GM23248 (cell line): ENCODE measurements at regions not wholly inside any gene's neighbourhood (a gene's known extent, or its start where the extent isn't known, plus 50 kb on each side); places are given as distances from the start of the nearest gene placed in this dataset.

ENCODE experiments used
- DNase-seq: peaks from one replicate; pipeline ENCODE4 v3.0.0-alpha.2; 2015
- H2AFZ ChIP-seq: fragments of 200-600 bp; sonication (generic); 2 replicates; pipeline ENCODE4 v1.6.1; 2016; ENCODE audit warnings: antibody characterized with exemption
- H3F3A ChIP-seq: fragments of 200-600 bp; sonication (generic); 2 replicates; pipeline ENCODE4 v1.6.1; 2016; ENCODE audit warnings: mild to moderate bottlenecking, antibody characterized with exemption, mixed run types; ENCODE audit not compliant: insufficient read depth
- H3K27ac ChIP-seq: fragments of 200-600 bp; sonication (generic); 2 replicates; pipeline ENCODE4 v1.5.1; 2016; ENCODE audit warnings: mild to moderate bottlenecking
- H3K27me3 ChIP-seq: fragments of 200-600 bp; sonication (generic); replicated peaks from 2 replicates; pipeline ENCODE4 v1.6.1; 2016; ENCODE audit warnings: mild to moderate bottlenecking; ENCODE audit not compliant: insufficient read depth
- H3K36me3 ChIP-seq: fragments of 200-600 bp; sonication (generic); 2 replicates; pipeline ENCODE4 v1.6.1; 2016; ENCODE audit warnings: low read depth, mild to moderate bottlenecking
- H3K4me1 ChIP-seq: fragments of 200-600 bp; sonication (generic); 2 replicates; pipeline ENCODE4 v1.6.1; 2016; ENCODE audit warnings: mild to moderate bottlenecking; ENCODE audit not compliant: insufficient read depth
- H3K4me2 ChIP-seq: fragments of 200-600 bp; sonication (generic); one replicate; pipeline ENCODE4 v1.6.1; 2016; ENCODE audit warnings: mild to moderate bottlenecking; ENCODE audit not compliant: unreplicated experiment
- H3K4me3 ChIP-seq: fragments of 200-600 bp; sonication (generic); 2 replicates; pipeline ENCODE4 v1.5.1; 2016; ENCODE audit warnings: mild to moderate bottlenecking
- H3K79me2 ChIP-seq: fragments of 200-600 bp; sonication (generic); 2 replicates; pipeline ENCODE4 v1.6.1; 2016; ENCODE audit warnings: mild to moderate bottlenecking; ENCODE audit not compliant: insufficient read depth
- H3K9ac ChIP-seq: fragments of 200-600 bp; sonication (generic); 2 replicates; pipeline ENCODE4 v1.6.1; 2016; ENCODE audit warnings: mild to moderate bottlenecking
- H3K9me2 ChIP-seq: fragments of 200-600 bp; sonication (generic); 2 replicates; pipeline ENCODE4 v1.6.1; 2016; ENCODE audit warnings: mixed run types, mild to moderate bottlenecking, moderate library complexity; ENCODE audit not compliant: insufficient read depth
- H3K9me3 ChIP-seq: fragments of 200-600 bp; sonication (generic); one replicate; pipeline ENCODE4 v1.6.1; 2017; ENCODE audit warnings: low read depth
- H4K20me1 ChIP-seq: fragments of 200-600 bp; sonication (generic); 2 replicates; pipeline ENCODE4 v1.6.0; 2016; ENCODE audit not compliant: insufficient read depth
- EZH2 ChIP-seq: fragments of 200-600 bp; sonication (generic); IDR thresholded peaks from 2 replicates; pipeline ENCODE4 v1.6.1; 2018; ENCODE audit warnings: antibody characterized with exemption, mild to moderate bottlenecking; ENCODE audit not compliant: insufficient read depth, poor library complexity, severe bottlenecking
- EZH2phosphoT487 ChIP-seq: fragments of 200-600 bp; sonication (generic); IDR thresholded peaks from 2 replicates; pipeline ENCODE4 v1.6.1; 2018; ENCODE audit warnings: antibody characterized with exemption, moderate library complexity, mild to moderate bottlenecking, low read depth; ENCODE audit not compliant: insufficient read depth
- WGBS, 2 experiments: methylation state at CpG; one replicate each; pipeline ENCODE4 v1.1.6; 2015 to 2017; ENCODE audit warnings: low lambda C conversion rate in 2 of 2, low coverage in 1 of 2; ENCODE audit errors: missing lambda C conversion rate in 2 of 2; 5-methylcytosine and 5-hydroxymethylcytosine counted together
- in situ Hi-C: fragments of 300-500 bp; cut with MboI; formaldehyde crosslinking; loops from 2 replicates; pipeline ENCODE4 v1.15.0; 2020

DNA sequence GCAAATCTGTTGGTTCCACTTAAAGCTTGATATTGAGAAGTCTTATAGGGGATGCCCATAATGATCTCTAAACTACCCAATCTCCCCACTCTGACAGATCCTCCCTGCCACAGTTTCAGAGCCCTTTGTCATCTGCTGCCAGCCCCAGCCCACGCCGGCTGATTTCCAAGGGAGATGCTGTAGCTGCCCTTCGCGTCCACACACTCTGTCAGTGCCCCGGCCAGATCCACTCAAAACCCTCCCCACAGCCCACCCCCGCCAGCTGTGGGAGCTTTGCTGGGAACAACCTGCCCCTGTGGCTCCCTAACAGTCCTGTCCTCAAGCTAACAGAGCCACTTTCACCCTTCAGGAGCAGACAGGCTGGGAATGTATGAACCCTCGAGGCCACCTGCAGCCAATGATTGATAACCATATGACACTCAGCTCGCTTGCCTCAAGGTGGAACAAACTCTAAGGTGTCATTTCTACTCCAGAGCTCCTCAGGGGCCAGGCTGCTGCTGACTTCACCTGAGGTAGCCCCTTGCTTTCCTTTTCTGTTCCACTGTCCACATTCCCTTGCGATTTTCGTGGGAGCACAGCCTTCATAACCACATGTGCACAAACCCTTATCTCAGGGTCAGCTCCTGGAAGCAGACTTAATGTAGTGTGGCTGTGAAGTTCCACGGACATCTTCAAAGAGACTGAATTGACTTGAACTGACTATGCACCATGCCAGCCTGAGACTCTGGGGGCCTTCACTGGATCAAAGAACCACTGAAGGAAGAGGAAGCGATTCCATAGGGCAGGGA lies 92.6 kb upstream of the LGALSL start:
- Histone ChIP-seq H3K36me3 (no peaks in the 10 kb centered on the region), H3K79me2 (no peaks in the 10 kb centered on the region), H3K4me1 (peaks cover 14% of the 10 kb centered on the region), H2AFZ (no peak overlapping the region), H3K9ac (no peak overlapping the region), H3K4me3 (no peak overlapping the region), H3K4me2 (no peak overlapping the region), H3F3A (0 out of 2 replicates have a peak, but pooled peaks cover 7% of the 10 kb centered on the region), H3K9me2 (no peaks in the 10 kb centered on the region), H3K27ac (no peak overlapping the region), H3K9me3 (no peaks in the 10 kb centered on the region), H4K20me1 (no peaks in the 10 kb centered on the region), H3K27me3 (peaks cover 24% of the 10 kb centered on the region)
- no peak for DNase-seq
- in situ Hi-C loops = no loop called here
- 75 to 86% methylated on average over 11 to 12 of the region's 12 CpGs for WGBS, 2 experiments
- no peak for TF ChIP-seq EZH2
- no peak for TF ChIP-seq EZH2phosphoT487

- no peaks in the 10 kb centered on the region for H3K9me3 ChIP-seq
- in situ Hi-C loops = no loop called here
- H3K4me2 ChIP-seq = no peak overlapping the region
- H2AFZ ChIP-seq = no peak overlapping the region
- DNase-seq = no peak
- TF ChIP-seq EZH2phosphoT487 = no peak
- TF ChIP-seq EZH2 = no peak
- H3F3A ChIP-seq = 0 out of 2 replicates have a peak, but pooled peaks cover 7% of the 10 kb centered on the region
- H4K20me1 ChIP-seq = no peaks in the 10 kb centered on the region
- no peak overlapping the region for H3K27ac ChIP-seq
- H3K36me3 ChIP-seq = no peaks in the 10 kb centered on the region
- H3K27me3 ChIP-seq = peaks cover 29% of the 10 kb centered on the region
- no peak overlapping the region for H3K9ac ChIP-seq
- H3K4me3 ChIP-seq = no peak overlapping the region
- WGBS, 2 experiments = 89 to 98% methylated on average over 4 of the region's 4 CpGs
- H3K9me2 ChIP-seq = no peaks in the 10 kb centered on the region
- H3K4me1 ChIP-seq = peaks cover 14% of the 10 kb centered on the region
- H3K79me2 ChIP-seq = no peaks in the 10 kb centered on the region
Observed at GRCh38 chr2:64362562-64363026, 91.4 kb upstream of the LGALSL start.

DNA sequence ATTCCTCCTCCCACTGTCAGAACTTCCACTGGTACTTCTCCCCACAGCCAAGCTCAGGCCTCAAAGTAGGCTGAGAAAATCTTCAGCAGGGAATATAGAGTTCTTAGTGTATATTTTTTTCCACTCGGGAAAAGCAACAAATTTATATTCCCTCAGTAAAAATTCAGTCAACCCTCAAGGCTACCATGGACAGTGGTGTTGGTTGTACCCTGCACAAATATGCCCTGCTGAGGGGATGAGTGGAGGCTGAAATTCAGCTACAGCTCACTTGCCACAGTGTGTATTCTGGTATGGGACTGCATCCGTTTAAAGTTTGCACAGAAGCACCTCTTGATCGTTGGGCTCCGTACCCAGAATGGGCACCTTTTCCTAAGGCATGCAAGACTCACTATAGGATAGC lies 90.8 kb upstream of the LGALSL start:
- H3K79me2 ChIP-seq = no peaks in the 10 kb centered on the region
- no peak overlapping the region for H3K9ac ChIP-seq
- 0 out of 2 replicates have a peak, but pooled peaks cover 7% of the 10 kb centered on the region for H3F3A ChIP-seq
- in situ Hi-C loops = no loop called here
- no peaks in the 10 kb centered on the region for H3K36me3 ChIP-seq
- H3K9me3 ChIP-seq = no peaks in the 10 kb centered on the region
- H3K4me3 ChIP-seq = no peak overlapping the region
- no peaks in the 10 kb centered on the region for H3K9me2 ChIP-seq
- no peak overlapping the region for H2AFZ ChIP-seq
- no peaks in the 10 kb centered on the region for H4K20me1 ChIP-seq
- TF ChIP-seq EZH2phosphoT487 = no peak
- TF ChIP-seq EZH2 = no peak
- DNase-seq = no peak
- H3K4me1 ChIP-seq = peaks cover 14% of the 10 kb centered on the region
- no peak overlapping the region for H3K27ac ChIP-seq
- 58 to 66% methylated on average over 4 of the region's 4 CpGs for WGBS, 2 experiments
- no peak overlapping the region for H3K4me2 ChIP-seq
- peaks cover 33% of the 10 kb centered on the region for H3K27me3 ChIP-seq

DNA sequence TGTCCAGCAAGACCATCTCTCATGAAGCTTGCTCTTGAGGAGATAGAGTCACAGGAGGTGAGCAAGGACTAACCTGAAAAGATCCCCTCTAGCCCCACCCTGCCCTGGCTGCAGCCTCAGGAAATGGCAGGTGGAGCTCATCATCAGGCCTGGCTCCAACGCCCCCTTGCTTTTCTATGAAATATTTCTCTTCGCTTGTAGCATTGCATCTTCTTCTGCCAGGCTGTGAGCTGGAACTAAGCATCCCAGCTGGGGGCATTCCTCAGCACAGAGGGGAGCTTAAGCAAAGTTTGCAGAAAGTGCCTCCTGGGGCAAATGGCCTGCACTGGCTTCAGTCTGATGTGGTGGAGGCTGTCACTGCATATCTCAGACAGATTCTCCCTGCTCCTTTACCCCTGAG lies 90.1 kb upstream of the LGALSL start:
- H3K4me2 ChIP-seq = no peak overlapping the region
- H3K9me2 ChIP-seq = no peaks in the 10 kb centered on the region
- WGBS, 2 experiments = 39 to 61% methylated on average over 2 of the region's 2 CpGs
- 0 out of 2 replicates have a peak, but pooled peaks cover 7% of the 10 kb centered on the region for H3F3A ChIP-seq
- in situ Hi-C loops = no loop called here
- no peaks in the 10 kb centered on the region for H4K20me1 ChIP-seq
- peaks cover 14% of the 10 kb centered on the region for H3K4me1 ChIP-seq
- peaks cover 40% of the 10 kb centered on the region for H3K27me3 ChIP-seq
- no peak overlapping the region for H3K4me3 ChIP-seq
- TF ChIP-seq EZH2phosphoT487 (no peak), EZH2 (no peak)
- H3K9ac ChIP-seq = no peak overlapping the region
- no peaks in the 10 kb centered on the region for H3K79me2 ChIP-seq
- no peaks in the 10 kb centered on the region for H3K9me3 ChIP-seq
- no peaks in the 10 kb centered on the region for H3K36me3 ChIP-seq
- H2AFZ ChIP-seq = no peak overlapping the region
- no peak for DNase-seq
- no peak overlapping the region for H3K27ac ChIP-seq
